DND-41 (cell line): ENCODE measurements at regions not wholly inside any gene's neighbourhood (a gene's known extent, or its start where the extent isn't known, plus 50 kb on each side); places are given as distances from the start of the nearest gene placed in this dataset.

Experiments used
- ATAC-seq: fragments of 200-7000 bp; cut with Tn5 transposase; 3 replicates; pipeline ENCODE4 v1.9.1; 2021; ENCODE audit warnings: low read depth; ENCODE audit not compliant: insufficient read depth
- DNase-seq: peaks from one replicate; pipeline ENCODE4 v3.0.0-alpha.2; 2020
- H2AFZ ChIP-seq: 2 replicates; pipeline ENCODE4 v1.6.0; 2012; ENCODE audit warnings: low read depth, low read length
- H3K27ac ChIP-seq: 2 replicates; pipeline ENCODE4 v1.5.1; 2012; ENCODE audit warnings: low read length, inconsistent platforms
- H3K27me3 ChIP-seq: fragments of 200-600 bp; sonication (generic); 2 replicates; pipeline ENCODE4 v1.6.0; 2012; ENCODE audit warnings: low read length, mild to moderate bottlenecking, inconsistent platforms; ENCODE audit not compliant: insufficient read depth, poor library complexity
- H3K36me3 ChIP-seq: 2 replicates; pipeline ENCODE4 v1.5.1; 2012; ENCODE audit warnings: low read length, inconsistent platforms; ENCODE audit not compliant: insufficient read depth
- H3K4me1 ChIP-seq: 2 replicates; pipeline ENCODE4 v1.5.1; 2012; ENCODE audit warnings: mild to moderate bottlenecking, low read length; ENCODE audit not compliant: insufficient read depth
- H3K4me2 ChIP-seq: 2 replicates; pipeline ENCODE4 v1.6.0; 2012; ENCODE audit warnings: mild to moderate bottlenecking, moderate library complexity, low read length, inconsistent platforms; ENCODE audit not compliant: insufficient read depth
- H3K4me3 ChIP-seq, 2 experiments: fragments of 200-600 bp in 1 of 2; shearing (Covaris generic) in 1 of 2; 2 replicates each; pipeline ENCODE4 v1.5.1; 2012 to 2016; ENCODE audit warnings: inconsistent platforms in 2 of 2, low read length in 2 of 2, mild to moderate bottlenecking in 2 of 2, low read depth in 1 of 2, moderate library complexity in 1 of 2
- H3K79me2 ChIP-seq: 2 replicates; pipeline ENCODE4 v1.6.0; 2012; ENCODE audit warnings: low read length, inconsistent platforms; ENCODE audit not compliant: insufficient read depth
- H3K9ac ChIP-seq: 2 replicates; pipeline ENCODE4 v1.6.0; 2012; ENCODE audit warnings: low read depth, mild to moderate bottlenecking, inconsistent platforms, low read length, moderate library complexity
- H3K9me3 ChIP-seq: 2 replicates; pipeline ENCODE4 v1.5.1; 2012; ENCODE audit warnings: low read length, moderate library complexity, mild to moderate bottlenecking, inconsistent platforms; ENCODE audit not compliant: insufficient read depth, severe bottlenecking
- H4K20me1 ChIP-seq: 2 replicates; pipeline ENCODE4 v1.6.0; 2012; ENCODE audit warnings: low read length; ENCODE audit not compliant: insufficient read depth
- CTCF ChIP-seq: IDR thresholded peaks from 2 replicates; pipeline ENCODE4 v1.5.1; 2012; ENCODE audit warnings: borderline replicate concordance, low read length, moderate library complexity, mild to moderate bottlenecking; ENCODE audit not compliant: poor library complexity, severe bottlenecking; ENCODE audit errors: extremely low read depth
- EZH2 ChIP-seq: IDR thresholded peaks from 3 replicates; pipeline ENCODE4 v1.6.1; 2012; ENCODE audit warnings: borderline replicate concordance, low read depth, mild to moderate bottlenecking, moderate library complexity, low read length, inconsistent platforms; ENCODE audit not compliant: severe bottlenecking

GRCh38 chr2:225169396-225169795 lies 127.1 kb upstream of the DOCK10 start:
- no peak overlapping the region for H3K4me2 ChIP-seq
- no peak overlapping the region for H3K9ac ChIP-seq
- no peaks in the 10 kb centered on the region for H4K20me1 ChIP-seq
- H3K27ac ChIP-seq, result no peak overlapping the region
- no peak overlapping the region for H2AFZ ChIP-seq
- H3K9me3 ChIP-seq, result no peaks in the 10 kb centered on the region
- DNase-seq, result no peak
- no peak for ATAC-seq
- H3K79me2 ChIP-seq, result no peaks in the 10 kb centered on the region
- no peaks in the 10 kb centered on the region for H3K4me1 ChIP-seq
- no peaks in the 10 kb centered on the region for H3K36me3 ChIP-seq
- H3K4me3 ChIP-seq, result no peak overlapping the region
- H3K27me3 ChIP-seq, result no peaks in the 10 kb centered on the region
- TF ChIP-seq EZH2 (no peak), CTCF (no peak)

GRCh38 chr2:225165052-225165451 lies 122.8 kb upstream of the DOCK10 start:
- Histone ChIP-seq H3K27ac (no peak overlapping the region), H3K27me3 (no peaks in the 10 kb centered on the region), H2AFZ (no peak overlapping the region), H3K9ac (no peak overlapping the region), H3K4me2 (no peak overlapping the region), H4K20me1 (no peaks in the 10 kb centered on the region), H3K79me2 (no peaks in the 10 kb centered on the region), H3K9me3 (no peaks in the 10 kb centered on the region), H3K36me3 (no peaks in the 10 kb centered on the region), H3K4me3 (no peak overlapping the region), H3K4me1 (no peaks in the 10 kb centered on the region)
- no peak for DNase-seq
- no peak for TF ChIP-seq EZH2
- no peak for TF ChIP-seq CTCF
- ATAC-seq, result no peak

- Histone ChIP-seq H3K27ac (no peak overlapping the region), H3K9me3 (no peaks in the 10 kb centered on the region), H3K4me3 (no peak overlapping the region), H3K4me1 (no peaks in the 10 kb centered on the region), H3K9ac (no peak overlapping the region), H4K20me1 (no peaks in the 10 kb centered on the region), H3K79me2 (no peaks in the 10 kb centered on the region), H3K4me2 (no peak overlapping the region), H3K27me3 (no peaks in the 10 kb centered on the region), H2AFZ (no peak overlapping the region), H3K36me3 (no peaks in the 10 kb centered on the region)
- TF ChIP-seq EZH2 (no peak), CTCF (no peak)
- ATAC-seq, result no peak
- DNase-seq, result no peak
Measured at GRCh38 chr2:225164401-225165050, 122.3 kb upstream of the DOCK10 start.
